ENCODE measurements at regions not wholly inside any gene's neighbourhood (a gene's known extent, or its start where the extent isn't known, plus 50 kb on each side); places are given as distances from the start of the nearest gene placed in this dataset.

GRCh38 chr12:102759466-102759865, 157.6 kb downstream of the PAH start:
- no peak for TF ChIP-seq PRDM6 (tag by site-specific recombination; IDR thresholded peaks at IDR 0.05)
- TF ChIP-seq, protein P1, sequence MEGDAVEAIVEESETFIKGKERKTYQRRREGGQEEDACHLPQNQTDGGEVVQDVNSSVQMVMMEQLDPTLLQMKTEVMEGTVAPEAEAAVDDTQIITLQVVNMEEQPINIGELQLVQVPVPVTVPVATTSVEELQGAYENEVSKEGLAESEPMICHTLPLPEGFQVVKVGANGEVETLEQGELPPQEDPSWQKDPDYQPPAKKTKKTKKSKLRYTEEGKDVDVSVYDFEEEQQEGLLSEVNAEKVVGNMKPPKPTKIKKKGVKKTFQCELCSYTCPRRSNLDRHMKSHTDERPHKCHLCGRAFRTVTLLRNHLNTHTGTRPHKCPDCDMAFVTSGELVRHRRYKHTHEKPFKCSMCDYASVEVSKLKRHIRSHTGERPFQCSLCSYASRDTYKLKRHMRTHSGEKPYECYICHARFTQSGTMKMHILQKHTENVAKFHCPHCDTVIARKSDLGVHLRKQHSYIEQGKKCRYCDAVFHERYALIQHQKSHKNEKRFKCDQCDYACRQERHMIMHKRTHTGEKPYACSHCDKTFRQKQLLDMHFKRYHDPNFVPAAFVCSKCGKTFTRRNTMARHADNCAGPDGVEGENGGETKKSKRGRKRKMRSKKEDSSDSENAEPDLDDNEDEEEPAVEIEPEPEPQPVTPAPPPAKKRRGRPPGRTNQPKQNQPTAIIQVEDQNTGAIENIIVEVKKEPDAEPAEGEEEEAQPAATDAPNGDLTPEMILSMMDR (tag by site-specific recombination; IDR thresholded peaks at IDR 0.05): no peak
- no peak for TF ChIP-seq ZNF16 (tag by site-specific recombination; IDR thresholded peaks at IDR 0.05; ENCODE audit: low read depth)
